Natural killer cell treated with Interleukin-12 subunit alpha and Interleukin-12 subunit beta and Interleukin-15 and Interleukin-18, amount 100 ng/mL, for 72 hours (primary cell): ENCODE measurements at regions not wholly inside any gene's neighbourhood (a gene's known extent, or its start where the extent isn't known, plus 50 kb on each side); places are given as distances from the start of the nearest gene placed in this dataset.

ENCODE experiments used
- ATAC-seq, 2 donors: fragments of 150-1000 bp; cut with Tn5 transposase in 1 of 2; sonication (Bioruptor Pico), chemical (Tn5 transposase) in 1 of 2; 2 replicates each; pipeline ENCODE4 v1.10.0; 2021
- DNase-seq: peaks from one replicate; pipeline ENCODE4 v3.0.0; 2022; ENCODE audit warnings: low spot score
- H3K27ac Mint-ChIP-seq, 2 donors: 1 replicate in 1 of 2; 2 replicates in 1 of 2; pipeline ENCODE4 v1.8.0; 2022; ENCODE audit warnings: mixed read lengths in 2 of 2, mild to moderate bottlenecking in 1 of 2, moderate library complexity in 1 of 2
- H3K27me3 Mint-ChIP-seq, 2 donors: 1 replicate in 1 of 2; 2 replicates in 1 of 2; pipeline ENCODE4 v1.8.0; 2022; ENCODE audit warnings: mixed read lengths in 2 of 2
- H3K36me3 Mint-ChIP-seq: one replicate; pipeline ENCODE4 v1.8.0; 2022; ENCODE audit warnings: mixed read lengths
- H3K4me1 Mint-ChIP-seq, 2 donors: 1 replicate in 1 of 2; 2 replicates in 1 of 2; pipeline ENCODE4 v1.8.0; 2022; ENCODE audit warnings: low read depth in 2 of 2, mixed read lengths in 2 of 2, mild to moderate bottlenecking in 1 of 2
- H3K4me3 Mint-ChIP-seq: one replicate; pipeline ENCODE4 v1.8.0; 2022; ENCODE audit warnings: mixed read lengths
- H3K9me3 Mint-ChIP-seq: 2 replicates; pipeline ENCODE4 v1.8.0; 2022; ENCODE audit warnings: mixed read lengths

GRCh38 chr20:21609981-21610380 is 95.5 kb upstream of the PAX1 start:
- H3K36me3 Mint-ChIP-seq: peaks cover 7% of the 10 kb centered on the region
- H3K27ac Mint-ChIP-seq: no peak overlapping the region
- no peak overlapping the region for H3K4me3 Mint-ChIP-seq
- ATAC-seq (no peak), DNase-seq (no peak)
- H3K4me1 Mint-ChIP-seq: no peaks in the 10 kb centered on the region
- H3K27me3 Mint-ChIP-seq: peaks cover 5 to 34% of the 10 kb centered on the region in 2 donors
- peaks cover 13% of the 10 kb centered on the region for H3K9me3 Mint-ChIP-seq

GRCh38 chr20:21609221-21609620 is 95.4 kb upstream of the NKX2-2 start:
- ATAC-seq: no peak
- DNase-seq: no peak
- Mint-ChIP-seq H3K4me1 (no peaks in the 10 kb centered on the region), H3K36me3 (peaks cover 7% of the 10 kb centered on the region), H3K27ac (no peak overlapping the region), H3K9me3 (peaks cover 14% of the 10 kb centered on the region), H3K4me3 (no peak overlapping the region), H3K27me3 (peaks cover 6 to 37% of the 10 kb centered on the region in 2 donors)

DNA sequence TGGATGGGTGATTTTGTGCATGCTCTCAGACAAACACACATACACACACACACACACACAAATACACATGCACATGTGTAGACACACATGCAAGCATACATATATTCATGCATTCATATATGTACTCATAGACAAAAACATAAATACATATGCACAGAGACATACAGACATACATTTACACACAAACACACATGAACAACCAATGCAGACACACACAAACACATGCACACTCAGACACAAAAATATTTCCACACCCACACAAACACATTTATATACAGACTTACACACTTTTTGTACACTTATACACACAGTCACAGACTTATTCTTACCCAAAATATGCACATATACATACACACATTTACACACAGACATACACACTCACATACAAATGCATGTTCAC is 94.9 kb upstream of the NKX2-2 start:
- no peak for DNase-seq
- peaks cover 17% of the 10 kb centered on the region for H3K9me3 Mint-ChIP-seq
- H3K4me1 Mint-ChIP-seq: no peaks in the 10 kb centered on the region
- ATAC-seq: no peak
- H3K4me3 Mint-ChIP-seq: no peak overlapping the region
- H3K27me3 Mint-ChIP-seq: peaks cover 7 to 38% of the 10 kb centered on the region in 2 donors
- peaks cover 7% of the 10 kb centered on the region for H3K36me3 Mint-ChIP-seq
- no peak overlapping the region for H3K27ac Mint-ChIP-seq

DNA sequence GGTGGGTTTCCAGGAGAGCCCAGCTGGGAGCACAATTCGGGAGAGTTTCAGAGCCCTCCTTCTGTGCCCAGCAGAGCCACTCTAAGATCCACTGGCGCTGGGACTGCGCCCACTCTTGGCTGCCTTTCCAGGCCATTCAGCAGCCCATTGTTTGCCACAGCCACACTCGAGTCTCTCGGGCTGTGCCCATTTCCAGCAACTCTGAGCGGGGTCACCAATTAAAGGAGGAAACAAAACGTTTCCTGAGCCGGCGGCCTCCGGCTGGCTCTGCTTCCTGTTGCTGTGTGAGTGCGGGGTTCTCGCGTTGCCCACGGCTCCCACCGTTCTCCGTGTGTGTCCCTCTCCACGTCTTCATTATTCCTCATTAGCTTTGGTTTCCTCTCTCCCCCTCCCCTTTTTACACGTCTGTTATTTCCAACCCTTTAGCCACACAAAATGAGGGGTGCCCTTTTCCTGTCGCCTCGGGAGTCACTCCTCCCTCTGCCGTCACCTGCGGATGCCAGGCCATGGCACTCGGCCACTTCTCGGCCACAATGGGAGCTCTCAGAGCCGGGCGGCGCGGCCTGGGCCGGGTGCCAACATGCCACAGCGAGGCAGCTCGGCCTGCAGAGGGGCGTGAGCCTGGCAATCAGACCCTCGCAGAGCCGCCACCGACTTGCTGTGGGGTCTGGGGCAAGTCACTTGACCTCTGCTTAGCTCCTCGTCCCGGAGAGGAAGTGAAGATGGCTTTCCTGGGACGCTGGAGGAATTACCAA is 94.3 kb upstream of the NKX2-2 start:
- Mint-ChIP-seq H3K27ac (no peak overlapping the region), H3K27me3 (peaks cover 7 to 33% of the 10 kb centered on the region in 2 donors), H3K4me3 (no peak overlapping the region), H3K4me1 (no peaks in the 10 kb centered on the region), H3K9me3 (peaks cover 17% of the 10 kb centered on the region), H3K36me3 (peaks cover 7% of the 10 kb centered on the region)
- ATAC-seq: no peak
- no peak for DNase-seq

- no peak for ATAC-seq
- no peaks in the 10 kb centered on the region for H3K4me1 Mint-ChIP-seq
- no peak overlapping the region for H3K27ac Mint-ChIP-seq
- peaks cover 15% of the 10 kb centered on the region for H3K9me3 Mint-ChIP-seq
- DNase-seq: no peak
- peaks cover 7% of the 10 kb centered on the region for H3K36me3 Mint-ChIP-seq
- no peak overlapping the region for H3K4me3 Mint-ChIP-seq
- H3K27me3 Mint-ChIP-seq: peaks cover 2 to 15% of the 10 kb centered on the region in 2 donors
Measured at GRCh38 chr20:21601799-21602198, 87.9 kb upstream of the NKX2-2 start.

- Mint-ChIP-seq H3K4me1 (no peaks in the 10 kb centered on the region), H3K4me3 (no peak overlapping the region), H3K27ac (no peak overlapping the region), H3K36me3 (no peaks in the 10 kb centered on the region), H3K27me3 (peaks cover 4 to 16% of the 10 kb centered on the region in 2 donors), H3K9me3 (no peaks in the 10 kb centered on the region)
- DNase-seq (no peak), ATAC-seq (peak; percentile 53 to 54)
Measured at GRCh38 chr20:21586682-21587081, 72.8 kb upstream of the NKX2-2 start.

- H3K9me3 Mint-ChIP-seq: no peaks in the 10 kb centered on the region
- no peak for ATAC-seq
Measured at GRCh38 chr20:21583486-21584168, 69.8 kb upstream of the NKX2-2 start.

GRCh38 chr20:21577551-21577950 is 63.7 kb upstream of the NKX2-2 start:
- no peak for ATAC-seq
- H3K36me3 Mint-ChIP-seq: no peaks in the 10 kb centered on the region
- peaks cover 34 to 61% of the 10 kb centered on the region in 2 donors for H3K27me3 Mint-ChIP-seq
- H3K9me3 Mint-ChIP-seq: no peaks in the 10 kb centered on the region
- no peak for DNase-seq
- H3K4me1 Mint-ChIP-seq: no peaks in the 10 kb centered on the region
- H3K4me3 Mint-ChIP-seq: no peak overlapping the region
- no peak overlapping the region for H3K27ac Mint-ChIP-seq

More at GRCh38 chr20:21583486-21584168, 69.8 kb upstream of the NKX2-2 start:
- H3K27me3 Mint-ChIP-seq: peaks cover 18 to 46% of the 10 kb centered on the region in 2 donors
- no peaks in the 10 kb centered on the region for H3K36me3 Mint-ChIP-seq
- H3K4me1 Mint-ChIP-seq: no peaks in the 10 kb centered on the region
- no peak for DNase-seq
- no peak overlapping the region for H3K27ac Mint-ChIP-seq
- no peak overlapping the region for H3K4me3 Mint-ChIP-seq

DNA sequence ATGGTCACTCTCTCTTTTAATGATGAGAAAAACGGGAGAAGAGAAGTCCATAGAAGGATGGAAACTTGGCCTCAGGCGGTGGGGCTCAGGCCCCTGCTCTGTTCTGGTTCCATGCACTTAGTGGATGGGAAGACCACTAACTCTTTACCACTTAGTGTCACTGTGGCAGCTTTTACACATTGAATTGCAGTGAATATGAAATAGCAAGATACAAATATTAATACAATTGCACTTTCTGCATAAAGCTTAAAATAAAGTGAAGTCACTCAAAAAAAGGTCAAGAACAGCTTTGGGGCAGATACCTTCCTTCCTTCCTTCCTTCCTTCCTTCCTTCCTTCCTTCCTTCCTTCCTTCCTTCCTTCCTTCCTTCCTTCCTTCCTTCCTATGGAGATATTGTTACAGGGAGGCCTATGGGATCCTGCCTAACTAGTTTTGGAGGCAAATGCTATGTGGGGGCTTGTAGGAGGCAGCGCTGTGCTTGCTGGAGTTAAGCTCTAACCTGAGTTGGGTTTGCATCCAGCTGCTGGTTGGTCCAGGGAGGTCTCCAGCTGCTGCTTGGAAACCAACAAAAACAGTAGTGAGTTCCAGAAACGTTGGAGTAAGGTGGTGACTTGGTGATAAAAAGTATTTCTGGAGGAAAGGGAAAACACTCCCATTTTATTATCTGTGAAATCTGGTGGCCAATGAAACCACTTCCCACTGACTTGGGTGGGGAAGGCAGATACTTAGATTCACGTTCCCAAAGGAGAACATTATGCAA is 62.3 kb upstream of the NKX2-2 start:
- Mint-ChIP-seq H3K27ac (no peak overlapping the region), H3K27me3 (peaks cover 30 to 48% of the 10 kb centered on the region in 2 donors), H3K36me3 (no peaks in the 10 kb centered on the region), H3K4me1 (peaks cover 0 to under 1% of the 10 kb centered on the region in 2 donors), H3K9me3 (no peaks in the 10 kb centered on the region), H3K4me3 (no peak overlapping the region)
- DNase-seq (no peak), ATAC-seq (no peak)

GRCh38 chr20:21575167-21575566 is 61.3 kb upstream of the NKX2-2 start:
- no peak overlapping the region for H3K27ac Mint-ChIP-seq
- ATAC-seq (no peak), DNase-seq (no peak)
- H3K36me3 Mint-ChIP-seq: no peaks in the 10 kb centered on the region
- peaks cover 22 to 38% of the 10 kb centered on the region in 2 donors for H3K27me3 Mint-ChIP-seq
- no peak overlapping the region for H3K4me3 Mint-ChIP-seq
- H3K9me3 Mint-ChIP-seq: no peaks in the 10 kb centered on the region
- peaks cover 0 to 4% of the 10 kb centered on the region in 2 donors for H3K4me1 Mint-ChIP-seq

DNA sequence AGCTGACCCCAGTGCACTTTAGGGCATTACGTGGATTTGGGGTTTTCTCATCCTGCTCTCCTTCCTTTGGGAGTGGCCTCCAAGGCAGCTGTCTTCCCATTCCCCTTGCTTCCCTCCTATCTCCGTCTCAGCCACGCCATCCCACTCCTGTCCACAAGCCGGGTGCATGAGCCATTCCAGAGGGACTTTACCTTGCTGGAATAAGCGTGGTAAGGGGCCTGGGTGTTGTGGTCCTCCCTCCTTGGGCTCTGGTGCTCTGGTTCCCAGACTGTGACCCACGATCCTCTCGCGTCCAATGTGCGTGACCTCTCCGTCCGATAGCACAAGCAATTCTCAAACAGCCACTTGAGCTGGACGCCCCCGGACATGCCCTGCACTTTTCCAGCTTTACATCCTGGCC is 60.6 kb upstream of the NKX2-2 start:
- no peak overlapping the region for H3K4me3 Mint-ChIP-seq
- ATAC-seq: no peak
- H3K9me3 Mint-ChIP-seq: no peaks in the 10 kb centered on the region
- H3K36me3 Mint-ChIP-seq: no peaks in the 10 kb centered on the region
- peaks cover 0 to 4% of the 10 kb centered on the region in 2 donors for H3K4me1 Mint-ChIP-seq
- peaks cover 24 to 37% of the 10 kb centered on the region in 2 donors for H3K27me3 Mint-ChIP-seq
- no peak overlapping the region for H3K27ac Mint-ChIP-seq
- DNase-seq: no peak

GRCh38 chr20:21573259-21573658 is 59.4 kb upstream of the NKX2-2 start:
- Mint-ChIP-seq H3K9me3 (no peaks in the 10 kb centered on the region), H3K27me3 (peaks cover 24 to 38% of the 10 kb centered on the region in 2 donors), H3K27ac (no peak overlapping the region), H3K36me3 (no peaks in the 10 kb centered on the region), H3K4me3 (no peak overlapping the region), H3K4me1 (peaks cover 0 to 4% of the 10 kb centered on the region in 2 donors)
- ATAC-seq (no peak), DNase-seq (no peak)

GRCh38 chr20:21571841-21572690 is 58.2 kb upstream of the NKX2-2 start:
- ATAC-seq: no peak
- Mint-ChIP-seq H3K36me3 (no peaks in the 10 kb centered on the region), H3K4me1 (peaks cover 0 to 4% of the 10 kb centered on the region in 2 donors), H3K27me3 (peaks cover 24 to 38% of the 10 kb centered on the region in 2 donors), H3K27ac (no peak overlapping the region), H3K4me3 (no peak overlapping the region), H3K9me3 (no peaks in the 10 kb centered on the region)
- DNase-seq: no peak
